GM18858 (cell line): ENCODE measurements at regions not wholly inside any gene's neighbourhood (a gene's known extent, or its start where the extent isn't known, plus 50 kb on each side); places are given as distances from the start of the nearest gene placed in this dataset.
"Not testable (repeated sequence)": the region's sequence is repeated elsewhere in the genome, so short reads cannot be mapped to it uniquely, and the experiment has no call there.

Experiments used
- ATAC-seq: cut with Tn5 transposase; IDR thresholded peaks from one replicate; pipeline ENCODE4 v1.9.1; 2021; ENCODE audit not compliant: unreplicated experiment

GRCh38 chr4:186775902-186776301 lies 52.2 kb upstream of the FAT1 start:
- ATAC-seq = no peak

- no peak for ATAC-seq
Observed at GRCh38 chr4:186778134-186778533, 54.5 kb upstream of the FAT1 start.

GRCh38 chr4:186780291-186781031 lies 56.8 kb upstream of the FAT1 start:
- ATAC-seq = no peak

- ATAC-seq = no peak
Observed at GRCh38 chr4:186781032-186781917, 57.6 kb upstream of the FAT1 start.

- ATAC-seq = no peak
Observed at GRCh38 chr4:186782302-186782701, 58.6 kb upstream of the FAT1 start.

GRCh38 chr4:186787536-186787935 lies 63.9 kb upstream of the FAT1 start:
- ATAC-seq = no peak

- no peak for ATAC-seq
Observed at GRCh38 chr4:186789651-186790050, 66.0 kb upstream of the FAT1 start.

- no peak for ATAC-seq
Observed at GRCh38 chr4:186790630-186791029, 67.0 kb upstream of the FAT1 start.

GRCh38 chr4:186792728-186793366 lies 69.2 kb upstream of the FAT1 start:
- ATAC-seq = no peak

GRCh38 chr4:186798951-186799659 lies 75.4 kb upstream of the FAT1 start:
- no peak for ATAC-seq

- no peak for ATAC-seq
Observed at GRCh38 chr4:186805020-186805820, 81.6 kb upstream of the FAT1 start.

- not testable (repeated sequence) for ATAC-seq
Observed at GRCh38 chr4:186805917-186806316, 82.3 kb upstream of the FAT1 start.

- ATAC-seq = no peak
Observed at GRCh38 chr4:186806679-186807421, 83.2 kb upstream of the FAT1 start.

- ATAC-seq = no peak
Observed at GRCh38 chr4:186807808-186808629, 84.4 kb upstream of the FAT1 start.

GRCh38 chr4:186808630-186809018 lies 85.0 kb upstream of the FAT1 start:
- ATAC-seq = no peak

GRCh38 chr4:186809070-186809469 lies 85.4 kb upstream of the FAT1 start:
- ATAC-seq = no peak

GRCh38 chr4:186810613-186811150 lies 87.0 kb upstream of the FAT1 start:
- ATAC-seq = no peak

GRCh38 chr4:186812592-186812991 lies 88.9 kb upstream of the FAT1 start:
- ATAC-seq = no peak
